GM12878 (cell line): ENCODE measurements at regions not wholly inside any gene's neighbourhood (a gene's known extent, or its start where the extent isn't known, plus 50 kb on each side); places are given as distances from the start of the nearest gene placed in this dataset.

Source experiments
- BHLHE40 ChIP-seq, 2 experiments: fragments of 450-650 bp in 1 of 2; IDR thresholded peaks; 2 replicates each; pipeline ENCODE4 v1.6.1; 2011 to 2017; ENCODE audit warnings: low read depth in 2 of 2, borderline replicate concordance in 1 of 2, improper control_type of control experiment in 1 of 2, low read length in 1 of 2, mild to moderate bottlenecking in 1 of 2
- GABPA ChIP-seq: IDR thresholded peaks from 2 replicates; pipeline ENCODE4 v1.6.1; 2014; ENCODE audit warnings: antibody characterized with exemption, low read depth, mild to moderate bottlenecking, inconsistent platforms
- GATAD2B ChIP-seq: fragments of 450-650 bp; conservative IDR thresholded peaks from 2 replicates; pipeline ENCODE4 v1.6.1; 2017; ENCODE audit warnings: low read depth, mild to moderate bottlenecking, moderate library complexity
- JUND ChIP-seq: IDR thresholded peaks from 2 replicates; pipeline ENCODE4 v1.6.1; 2012; ENCODE audit warnings: low read depth, mild to moderate bottlenecking, low read length, improper control_type of control experiment, moderate library complexity
- MEF2A ChIP-seq: IDR thresholded peaks from 2 replicates; pipeline ENCODE4 v1.6.1; 2011; ENCODE audit warnings: low read depth, mild to moderate bottlenecking, low read length, moderate library complexity; ENCODE audit not compliant: insufficient read depth
- RFX5 ChIP-seq: IDR thresholded peaks from 2 replicates; pipeline ENCODE4 v1.6.1; 2011; ENCODE audit warnings: low read depth, low read length, improper control_type of control experiment
- SIN3A ChIP-seq: IDR thresholded peaks from 2 replicates; pipeline ENCODE4 v1.6.1; 2012; ENCODE audit warnings: low read depth, low read length, improper control_type of control experiment
- SMAD1 ChIP-seq: fragments of 450-650 bp; IDR thresholded peaks from 2 replicates; pipeline ENCODE4 v1.6.1; 2018; ENCODE audit warnings: mild to moderate bottlenecking, low read depth; ENCODE audit not compliant: partially characterized antibody
- SP1 ChIP-seq: IDR thresholded peaks from one replicate; pipeline ENCODE4 v1.6.1; 2011; ENCODE audit warnings: low read depth, low read length
- TF ChIP-seq, protein P1 (sequence below), 3 experiments: IDR thresholded peaks in 2 of 3; conservative IDR thresholded peaks in 1 of 3; 2 replicates each; pipeline ENCODE4 v1.5.1; 2011; ENCODE audit warnings: low read depth in 3 of 3, low read length in 3 of 3, mild to moderate bottlenecking in 3 of 3, control low read depth in 2 of 3, moderate library complexity in 2 of 3, inconsistent platforms in 1 of 3, mixed read lengths in 1 of 3; ENCODE audit not compliant: control insufficient read depth in 2 of 3, insufficient read depth in 1 of 3; ENCODE audit errors: extremely low read depth in 1 of 3
- TF ChIP-seq, protein P2 (sequence below): IDR thresholded peaks from 2 replicates; pipeline ENCODE4 v1.6.1; 2011; ENCODE audit warnings: mild to moderate bottlenecking, low read depth, low read length, moderate library complexity; ENCODE audit not compliant: insufficient replicate concordance

DNA sequence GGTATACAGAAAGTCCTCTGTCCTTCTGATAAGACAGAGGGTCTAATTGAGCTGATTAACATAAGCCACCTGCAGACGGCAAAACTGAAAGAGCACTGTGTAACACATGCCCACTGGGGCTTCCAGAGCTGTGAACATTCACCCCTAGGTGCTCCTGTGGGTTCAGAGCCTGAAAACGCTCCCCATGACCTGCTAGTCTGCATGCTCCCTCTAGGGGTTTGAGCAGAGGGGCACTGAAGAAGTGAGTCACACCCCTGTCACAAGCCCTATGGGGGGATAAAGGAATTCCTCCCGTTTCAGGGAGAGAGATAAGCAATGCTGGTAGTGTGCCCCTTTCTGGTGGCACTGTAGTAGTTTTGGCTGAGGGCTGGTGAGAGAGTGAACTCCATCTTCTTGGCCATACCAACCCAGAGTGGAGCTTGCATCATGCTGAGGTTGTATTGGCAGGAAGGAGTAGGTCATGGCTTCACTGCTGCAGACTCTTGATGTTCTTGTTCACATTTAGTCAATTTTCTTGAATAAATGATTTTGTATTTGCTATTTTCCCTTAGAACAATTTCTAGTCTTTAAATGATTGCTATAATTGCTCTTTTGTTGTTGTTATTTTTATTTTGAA is 637.5 kb upstream of the MAN1A1 start:
- no peak for TF ChIP-seq GABPA
- no peak for TF ChIP-seq SMAD1
- no peak for TF ChIP-seq SP1
- no peak for TF ChIP-seq RFX5
- no peak for TF ChIP-seq JUND
- TF ChIP-seq, protein P1, sequence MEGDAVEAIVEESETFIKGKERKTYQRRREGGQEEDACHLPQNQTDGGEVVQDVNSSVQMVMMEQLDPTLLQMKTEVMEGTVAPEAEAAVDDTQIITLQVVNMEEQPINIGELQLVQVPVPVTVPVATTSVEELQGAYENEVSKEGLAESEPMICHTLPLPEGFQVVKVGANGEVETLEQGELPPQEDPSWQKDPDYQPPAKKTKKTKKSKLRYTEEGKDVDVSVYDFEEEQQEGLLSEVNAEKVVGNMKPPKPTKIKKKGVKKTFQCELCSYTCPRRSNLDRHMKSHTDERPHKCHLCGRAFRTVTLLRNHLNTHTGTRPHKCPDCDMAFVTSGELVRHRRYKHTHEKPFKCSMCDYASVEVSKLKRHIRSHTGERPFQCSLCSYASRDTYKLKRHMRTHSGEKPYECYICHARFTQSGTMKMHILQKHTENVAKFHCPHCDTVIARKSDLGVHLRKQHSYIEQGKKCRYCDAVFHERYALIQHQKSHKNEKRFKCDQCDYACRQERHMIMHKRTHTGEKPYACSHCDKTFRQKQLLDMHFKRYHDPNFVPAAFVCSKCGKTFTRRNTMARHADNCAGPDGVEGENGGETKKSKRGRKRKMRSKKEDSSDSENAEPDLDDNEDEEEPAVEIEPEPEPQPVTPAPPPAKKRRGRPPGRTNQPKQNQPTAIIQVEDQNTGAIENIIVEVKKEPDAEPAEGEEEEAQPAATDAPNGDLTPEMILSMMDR (IDR thresholded peaks at IDR 0.05 in 2 of 3, conservative IDR thresholded peaks at IDR 0.05 in 1 of 3; ENCODE audit: control insufficient read depth in 2 of 3, extremely low read depth in 1 of 3, insufficient read depth in 1 of 3, low read depth in 3 of 3, low read length in 3 of 3) = 0 out of 6 replicates have a peak, but pooled peaks of 1 of the 3 experiments have one; percentile 10
- TF ChIP-seq, protein P2, sequence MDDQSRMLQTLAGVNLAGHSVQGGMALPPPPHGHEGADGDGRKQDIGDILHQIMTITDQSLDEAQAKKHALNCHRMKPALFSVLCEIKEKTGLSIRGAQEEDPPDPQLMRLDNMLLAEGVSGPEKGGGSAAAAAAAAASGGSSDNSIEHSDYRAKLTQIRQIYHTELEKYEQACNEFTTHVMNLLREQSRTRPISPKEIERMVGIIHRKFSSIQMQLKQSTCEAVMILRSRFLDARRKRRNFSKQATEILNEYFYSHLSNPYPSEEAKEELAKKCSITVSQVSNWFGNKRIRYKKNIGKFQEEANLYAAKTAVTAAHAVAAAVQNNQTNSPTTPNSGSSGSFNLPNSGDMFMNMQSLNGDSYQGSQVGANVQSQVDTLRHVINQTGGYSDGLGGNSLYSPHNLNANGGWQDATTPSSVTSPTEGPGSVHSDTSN = no peak
- TF ChIP-seq BHLHE40 (IDR thresholded peaks at IDR 0.05; ENCODE audit: borderline replicate concordance in 1 of 2, low read depth in 2 of 2, low read length in 1 of 2) = no peak
- no peak for TF ChIP-seq MEF2A
- TF ChIP-seq SIN3A = no peak
- TF ChIP-seq GATAD2B = no peak
